DOHH2 (cell line): ENCODE measurements at regions not wholly inside any gene's neighbourhood (a gene's known extent, or its start where the extent isn't known, plus 50 kb on each side); places are given as distances from the start of the nearest gene placed in this dataset.
"Not testable (repeated sequence)": the region's sequence is repeated elsewhere in the genome, so short reads cannot be mapped to it uniquely, and the experiment has no call there.

Source experiments
- H3F3A ChIP-seq: fragments of 200-600 bp; sonication (generic), shearing (Covaris generic); 2 replicates; pipeline ENCODE4 v1.6.0; 2016; ENCODE audit warnings: antibody characterized with exemption, mild to moderate bottlenecking; ENCODE audit not compliant: control insufficient read depth, insufficient read depth
- H3K27ac ChIP-seq: fragments of 200-600 bp; sonication (generic); 2 replicates; pipeline ENCODE4 v1.5.1; 2014; ENCODE audit warnings: low read depth, mild to moderate bottlenecking, low read length, moderate library complexity
- H3K27me3 ChIP-seq: fragments of 200-600 bp; sonication (generic); 2 replicates; pipeline ENCODE4 v1.6.1; 2014; ENCODE audit warnings: mild to moderate bottlenecking, low read length, mixed read lengths; ENCODE audit not compliant: control insufficient read depth
- H3K36me3 ChIP-seq: fragments of 200-600 bp; sonication (generic); 2 replicates; pipeline ENCODE4 v1.6.1; 2014; ENCODE audit warnings: mild to moderate bottlenecking, low read length, moderate library complexity, mixed read lengths; ENCODE audit not compliant: control insufficient read depth
- H3K4me1 ChIP-seq: fragments of 200-600 bp; sonication (generic); 2 replicates; pipeline ENCODE4 v1.6.1; 2014; ENCODE audit warnings: mild to moderate bottlenecking, low read length, mixed read lengths; ENCODE audit not compliant: control insufficient read depth
- H3K4me2 ChIP-seq: fragments of 200-600 bp; sonication (generic); 2 replicates; pipeline ENCODE4 v1.6.0; 2014; ENCODE audit warnings: mild to moderate bottlenecking, low read length, moderate library complexity
- H3K4me3 ChIP-seq: fragments of 200-600 bp; sonication (generic); 2 replicates; pipeline ENCODE4 v1.5.1; 2014; ENCODE audit warnings: mild to moderate bottlenecking, low read length, mixed read lengths
- H3K79me2 ChIP-seq: fragments of 200-600 bp; sonication (generic); 2 replicates; pipeline ENCODE4 v1.6.1; 2014; ENCODE audit warnings: mild to moderate bottlenecking, low read length, mixed read lengths; ENCODE audit not compliant: control insufficient read depth
- H3K9me2 ChIP-seq: fragments of 200-600 bp; sonication (generic); replicated peaks from 2 replicates; pipeline ENCODE4 v1.6.1; 2014; ENCODE audit warnings: mild to moderate bottlenecking, low read length, mixed read lengths; ENCODE audit not compliant: control insufficient read depth
- H3K9me3 ChIP-seq: fragments of 200-600 bp; sonication (generic); 2 replicates; pipeline ENCODE4 v1.6.1; 2014; ENCODE audit warnings: antibody characterized with exemption, low read length, mixed read lengths; ENCODE audit not compliant: control insufficient read depth, insufficient read depth
- H4K20me1 ChIP-seq: fragments of 200-600 bp; sonication (generic); 2 replicates; pipeline ENCODE4 v1.6.0; 2014; ENCODE audit warnings: low read depth, mild to moderate bottlenecking, antibody characterized with exemption, low read length, moderate library complexity; ENCODE audit not compliant: control insufficient read depth, insufficient read depth
- EZH2phosphoT487 ChIP-seq: fragments of 200-600 bp; sonication (generic); IDR thresholded peaks from 2 replicates; pipeline ENCODE4 v1.6.1; 2017; ENCODE audit warnings: borderline replicate concordance, mild to moderate bottlenecking, antibody characterized with exemption, low read length, moderate library complexity, mixed read lengths

DNA sequence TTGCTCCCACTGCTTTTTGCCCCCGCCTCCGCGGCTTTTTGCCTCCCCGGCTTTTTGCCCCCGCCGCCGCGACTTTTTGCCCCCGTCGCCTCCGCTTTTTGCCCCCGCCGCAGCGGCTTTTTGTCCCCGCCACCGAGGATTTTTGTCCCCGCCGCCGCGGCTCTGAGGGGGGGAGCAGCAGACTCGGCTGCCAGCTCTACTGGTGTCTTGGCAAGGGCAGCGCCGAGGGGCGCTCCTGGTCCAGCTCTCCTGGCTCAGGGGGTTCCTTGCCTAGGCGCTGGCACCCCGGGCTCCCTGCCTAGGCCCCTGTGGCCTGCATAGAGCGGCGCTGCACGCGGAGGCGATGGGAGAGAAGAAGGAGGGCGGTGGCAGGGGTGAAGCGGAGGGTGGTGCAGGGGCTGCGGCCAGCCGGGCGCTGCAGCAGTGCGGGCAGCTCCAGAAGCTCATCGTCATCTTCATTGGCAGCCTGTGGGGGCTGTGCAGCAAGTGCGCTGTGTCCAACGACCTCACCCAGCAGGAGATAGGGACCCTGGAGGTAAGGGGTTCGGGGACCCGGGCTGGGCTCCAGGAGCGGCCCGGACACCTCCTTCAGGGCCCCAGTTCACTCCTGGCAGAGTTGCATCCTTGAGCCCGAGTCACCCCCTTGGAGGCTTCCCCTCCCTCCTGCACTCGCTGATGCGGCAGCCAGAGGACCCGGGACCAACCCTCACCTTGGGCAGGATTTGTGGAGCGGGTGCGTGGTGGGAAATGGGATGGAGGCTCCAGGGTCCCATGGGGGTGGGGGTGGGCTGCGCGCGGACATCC, 642.4 kb downstream of the GOLGA6L6 start:
- Histone ChIP-seq H3F3A (no peaks in the 10 kb centered on the region), H3K27ac (no peak overlapping the region), H3K9me2 (no peaks in the 10 kb centered on the region), H3K4me3 (no peak overlapping the region), H3K4me2 (no peak overlapping the region), H4K20me1 (no peaks in the 10 kb centered on the region), H3K9me3 (no peaks in the 10 kb centered on the region; the same call in 1 of the 2 replicates), H3K27me3 (no peaks in the 10 kb centered on the region), H3K79me2 (no peaks in the 10 kb centered on the region), H3K4me1 (no peaks in the 10 kb centered on the region), H3K36me3 (no peaks in the 10 kb centered on the region)
- no peak for TF ChIP-seq EZH2phosphoT487

DNA sequence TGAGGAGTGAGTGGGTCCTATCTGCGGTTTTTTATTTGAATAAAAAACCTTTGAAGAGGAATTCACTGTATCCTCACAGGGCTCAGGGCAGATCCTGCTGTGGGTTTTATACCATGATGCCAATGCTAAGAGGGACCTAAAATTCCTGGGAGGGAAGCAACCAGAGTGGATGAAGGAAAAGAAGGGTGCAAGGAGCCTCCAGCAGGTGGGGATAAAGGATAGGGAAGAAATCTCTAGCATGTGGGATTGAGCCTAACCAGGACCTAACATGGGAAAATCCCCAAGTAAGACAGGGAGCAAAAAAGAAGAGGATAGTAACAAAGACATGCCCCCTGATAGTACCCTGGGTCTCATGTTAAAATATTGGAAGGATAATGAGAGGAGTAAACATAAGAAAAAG, 652.8 kb downstream of the GOLGA6L6 start:
- H3K9me2 ChIP-seq, H3K27ac ChIP-seq, H3K4me3 ChIP-seq: not testable (repeated sequence)

DNA sequence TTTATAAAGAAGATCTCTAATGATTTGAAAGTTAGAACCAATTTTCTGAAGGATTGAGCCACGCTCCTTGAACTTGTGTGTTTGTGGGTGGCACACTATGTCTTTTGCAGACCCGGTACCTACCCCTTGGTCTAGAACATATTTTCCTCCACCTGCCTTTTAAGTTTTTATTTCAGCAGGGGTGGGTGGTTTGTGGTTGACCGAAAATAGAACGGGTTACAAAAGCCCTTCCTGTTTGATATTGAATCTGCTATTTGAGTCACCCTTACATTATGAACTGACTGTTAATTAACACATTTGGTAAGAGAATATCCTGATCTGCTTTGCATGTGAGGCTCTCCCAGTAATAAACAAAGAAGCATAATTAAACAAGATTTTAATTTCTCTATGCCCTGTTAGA, 697.5 kb downstream of the GOLGA6L6 start:
- not testable (repeated sequence) for H3K27me3 ChIP-seq, H3F3A ChIP-seq, H3K9me3 ChIP-seq, H3K9me2 ChIP-seq, H3K36me3 ChIP-seq, H3K27ac ChIP-seq, H4K20me1 ChIP-seq, H3K4me1 ChIP-seq, H3K79me2 ChIP-seq, H3K4me3 ChIP-seq, H3K4me2 ChIP-seq

More for the DNA sequence above, 652.8 kb downstream of the GOLGA6L6 start:
- not testable (repeated sequence) for H3K27me3 ChIP-seq, H3F3A ChIP-seq, H4K20me1 ChIP-seq, H3K36me3 ChIP-seq, H3K4me1 ChIP-seq, H3K4me2 ChIP-seq, H3K79me2 ChIP-seq, H3K9me3 ChIP-seq
